H9 (cell line): ENCODE measurements at regions not wholly inside any gene's neighbourhood (a gene's known extent, or its start where the extent isn't known, plus 50 kb on each side); places are given as distances from the start of the nearest gene placed in this dataset.
"Not testable (repeated sequence)": the region's sequence is repeated elsewhere in the genome, so short reads cannot be mapped to it uniquely, and the experiment has no call there.

ENCODE experiments used
- DNase-seq: peaks from one replicate; pipeline ENCODE4 v3.0.0-alpha.2; 2017
- H2AFZ ChIP-seq: one replicate; pipeline ENCODE4 v1.6.1; 2013; ENCODE audit warnings: mild to moderate bottlenecking, low read length, control low read depth, moderate library complexity
- H2AK5ac ChIP-seq: 2 replicates; pipeline ENCODE4 v1.6.1; 2013; ENCODE audit warnings: low read length, control low read depth, mixed read lengths; ENCODE audit not compliant: insufficient read length
- H2BK120ac ChIP-seq: one replicate; pipeline ENCODE4 v1.6.1; 2013; ENCODE audit warnings: low read depth, mild to moderate bottlenecking, low read length, control low read depth, inconsistent platforms; ENCODE audit not compliant: poor library complexity, severe bottlenecking
- H2BK12ac ChIP-seq: 2 replicates; pipeline ENCODE4 v1.6.1; 2013; ENCODE audit warnings: low read length, control low read depth, mixed read lengths, low read depth; ENCODE audit not compliant: insufficient read length
- H2BK15ac ChIP-seq: 2 replicates; pipeline ENCODE4 v1.6.1; 2013; ENCODE audit warnings: low read depth, low read length, control low read depth
- H2BK20ac ChIP-seq: one replicate; pipeline ENCODE4 v1.6.1; 2013; ENCODE audit warnings: low read depth, mild to moderate bottlenecking, low read length, control low read depth, inconsistent platforms; ENCODE audit not compliant: poor library complexity, severe bottlenecking
- H2BK5ac ChIP-seq: 2 replicates; pipeline ENCODE4 v1.6.1; 2013; ENCODE audit warnings: low read length, control low read depth, mixed read lengths; ENCODE audit not compliant: insufficient read length
- H3K14ac ChIP-seq: 2 replicates; pipeline ENCODE4 v1.6.1; 2013; ENCODE audit warnings: low read length, control low read depth; ENCODE audit not compliant: insufficient read depth
- H3K18ac ChIP-seq: 2 replicates; pipeline ENCODE4 v1.6.1; 2013; ENCODE audit warnings: low read depth, mild to moderate bottlenecking, mixed read lengths, low read length, control low read depth; ENCODE audit not compliant: insufficient read length
- H3K23ac ChIP-seq: 2 replicates; pipeline ENCODE4 v1.6.1; 2013; ENCODE audit warnings: low read length, control low read depth, mixed read lengths, low read depth; ENCODE audit not compliant: insufficient read length
- H3K23me2 ChIP-seq: 2 replicates; pipeline ENCODE4 v1.6.1; 2013; ENCODE audit warnings: low read depth, mild to moderate bottlenecking, mixed read lengths, low read length, control low read depth; ENCODE audit not compliant: insufficient read length, poor library complexity, severe bottlenecking
- H3K27ac ChIP-seq: 2 replicates; pipeline ENCODE4 v1.5.1; 2013; ENCODE audit warnings: low read length, control low read depth, mixed read lengths, low read depth; ENCODE audit not compliant: insufficient read length
- H3K27me3 ChIP-seq: 2 replicates; pipeline ENCODE4 v1.6.1; 2013; ENCODE audit warnings: low read length, control low read depth, inconsistent platforms; ENCODE audit not compliant: insufficient read depth
- H3K4ac ChIP-seq: 2 replicates; pipeline ENCODE4 v1.6.1; 2013; ENCODE audit warnings: low read depth, mild to moderate bottlenecking, control low read depth, inconsistent platforms, low read length, moderate library complexity
- H3K4me1 ChIP-seq: 2 replicates; pipeline ENCODE4 v1.6.1; 2013; ENCODE audit warnings: low read length, control low read depth, inconsistent platforms; ENCODE audit not compliant: insufficient read depth
- H3K4me2 ChIP-seq: 2 replicates; pipeline ENCODE4 v1.6.1; 2013; ENCODE audit warnings: low read length, control low read depth, mixed read lengths; ENCODE audit not compliant: insufficient read length, insufficient read depth
- H3K56ac ChIP-seq: 2 replicates; pipeline ENCODE4 v1.6.1; 2013; ENCODE audit warnings: low read depth, mild to moderate bottlenecking, mixed read lengths, low read length, control low read depth; ENCODE audit not compliant: insufficient read length
- H3K79me1 ChIP-seq: 2 replicates; pipeline ENCODE4 v1.6.1; 2013; ENCODE audit warnings: low read depth, mild to moderate bottlenecking, moderate library complexity, low read length, control low read depth, inconsistent platforms; ENCODE audit not compliant: insufficient read depth, poor library complexity, severe bottlenecking
- H3K79me2 ChIP-seq: 2 replicates; pipeline ENCODE4 v1.6.1; 2013; ENCODE audit warnings: low read length, control low read depth, inconsistent platforms; ENCODE audit not compliant: insufficient read depth
- H3K9ac ChIP-seq: 2 replicates; pipeline ENCODE4 v1.6.1; 2013; ENCODE audit warnings: low read length, control low read depth, mixed read lengths; ENCODE audit not compliant: insufficient read length; ENCODE audit errors: extremely low read depth
- H3K9me3 ChIP-seq: one replicate; pipeline ENCODE4 v1.6.1; 2013; ENCODE audit warnings: low read depth, low read length, inconsistent platforms; ENCODE audit not compliant: control insufficient read depth
- H3T11ph ChIP-seq: one replicate; pipeline ENCODE4 v1.6.1; 2013; ENCODE audit warnings: mild to moderate bottlenecking, low read length, control low read depth, inconsistent platforms
- H4K20me1 ChIP-seq: one replicate; pipeline ENCODE4 v1.6.1; 2013; ENCODE audit not compliant: control insufficient read depth, insufficient read length, insufficient read depth
- H4K5ac ChIP-seq: 2 replicates; pipeline ENCODE4 v1.6.1; 2013; ENCODE audit warnings: low read depth, mild to moderate bottlenecking, mixed read lengths, low read length, control low read depth; ENCODE audit not compliant: insufficient read length
- H4K8ac ChIP-seq: replicated peaks from 2 replicates; pipeline ENCODE4 v1.6.1; 2013; ENCODE audit warnings: low read length, control low read depth, mixed read lengths, low read depth; ENCODE audit not compliant: insufficient read length
- H4K91ac ChIP-seq: 2 replicates; pipeline ENCODE4 v1.6.1; 2013; ENCODE audit warnings: low read depth, mild to moderate bottlenecking, moderate library complexity, mixed read lengths, low read length, control low read depth; ENCODE audit not compliant: insufficient read length
- H3K27ac Mint-ChIP-seq, 3 experiments: 2 replicates in 2 of 3; 3 replicates in 1 of 3; pipeline ENCODE4 v1.8.0; 2020 to 2021; ENCODE audit warnings: mixed read lengths in 3 of 3, mild to moderate bottlenecking in 1 of 3, moderate library complexity in 1 of 3
- H3K27me3 Mint-ChIP-seq: 2 replicates; pipeline ENCODE4 v1.8.0; 2021; ENCODE audit warnings: low read depth, mild to moderate bottlenecking, moderate library complexity, mixed read lengths
- H3K36me3 Mint-ChIP-seq, 3 experiments: 2 replicates in 2 of 3; 3 replicates in 1 of 3; pipeline ENCODE4 v1.8.0; 2020 to 2021; ENCODE audit warnings: low read depth in 3 of 3, mixed read lengths in 3 of 3; ENCODE audit not compliant: insufficient read depth in 1 of 3
- H3K4me1 Mint-ChIP-seq, 2 experiments: 2 replicates each; pipeline ENCODE4 v1.8.0; 2020; ENCODE audit warnings: mixed read lengths in 2 of 2
- H3K4me3 Mint-ChIP-seq, 2 experiments: 2 replicates in 1 of 2; 3 replicates in 1 of 2; pipeline ENCODE4 v1.8.0; 2020 to 2021; ENCODE audit warnings: mild to moderate bottlenecking in 2 of 2, mixed read lengths in 2 of 2, moderate library complexity in 1 of 2
- H3K9me3 Mint-ChIP-seq, 2 experiments: 2 replicates in 1 of 2; 3 replicates in 1 of 2; pipeline ENCODE4 v1.8.0; 2020; ENCODE audit warnings: mild to moderate bottlenecking in 2 of 2, mixed read lengths in 2 of 2, moderate library complexity in 1 of 2
- WGBS: extraction: QIAGEN DNeasy Blood & Tissue Kit; methylation state at CpG from one replicate; pipeline ENCODE4 v1.1.7; 2013; ENCODE audit warnings: missing lambda C conversion rate, low lambda C conversion rate, mixed read lengths; ENCODE audit not compliant: insufficient read length; ENCODE audit errors: extremely low coverage; 5-methylcytosine and 5-hydroxymethylcytosine counted together
- TF ChIP-seq, protein P1 (sequence below): fragments of 200-600 bp; sonication (generic); conservative IDR thresholded peaks from 3 replicates; pipeline ENCODE4 v1.8.0; 2021; ENCODE audit warnings: antibody characterized with exemption, mild to moderate bottlenecking

DNA sequence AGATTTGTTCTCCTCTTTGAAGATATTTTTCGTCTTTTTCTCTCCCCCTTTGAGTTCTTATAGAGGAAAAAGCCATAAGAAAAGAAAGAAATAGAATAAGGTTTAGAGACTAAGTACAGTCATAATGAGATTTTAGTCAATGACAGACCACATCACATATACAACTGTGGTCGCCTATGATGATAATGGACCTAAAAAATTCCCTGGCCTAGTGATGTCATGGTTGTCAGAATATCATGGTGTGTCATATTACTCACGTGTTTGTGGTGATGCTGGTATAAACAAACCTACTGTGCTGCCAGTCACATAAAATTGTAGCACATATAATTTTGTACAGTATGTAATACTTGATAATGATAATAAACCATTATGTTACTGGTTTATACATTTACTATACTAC, 1096.1 kb downstream of the OLFM4 start:
- Histone ChIP-seq H3K14ac (no peak overlapping the region), H3K56ac (no peak overlapping the region), H3K4me2 (peak overlapping the region; percentile 12), H2BK15ac (no peak overlapping the region), H4K5ac (no peak overlapping the region), H3K79me1 (no peaks in the 10 kb centered on the region), H4K8ac (no peak overlapping the region), H2BK5ac (no peak overlapping the region), H2BK20ac (no peak overlapping the region), H2BK120ac (no peak overlapping the region), H2AK5ac (no peak overlapping the region), H4K20me1 (no peaks in the 10 kb centered on the region), H4K91ac (no peak overlapping the region), H3K4ac (no peak overlapping the region), H3K4me1 (no peaks in the 10 kb centered on the region), H3T11ph (no peak overlapping the region), H3K9ac (no peak overlapping the region), H3K27me3 (no peaks in the 10 kb centered on the region), H3K9me3 (no peaks in the 10 kb centered on the region), H3K23ac (no peak overlapping the region), H2AFZ (no peak overlapping the region), H3K79me2 (no peaks in the 10 kb centered on the region), H3K27ac (no peak overlapping the region), H3K18ac (no peak overlapping the region), H2BK12ac (no peak overlapping the region), H3K23me2 (no peaks in the 10 kb centered on the region)
- H3K27me3 Mint-ChIP-seq, result no peaks in the 10 kb centered on the region
- WGBS, result no CpG with 5 or more reads among the region's 3 CpGs
- H3K4me3 Mint-ChIP-seq, result no peak overlapping the region
- H3K9me3 Mint-ChIP-seq, result no peaks in the 10 kb centered on the region
- H3K27ac Mint-ChIP-seq, result no peak overlapping the region
- no peak for DNase-seq
- peaks cover 0 to 53% (median 4%) of the 10 kb centered on the region in 3 experiments; a peak in 4 of 7 replicates for H3K36me3 Mint-ChIP-seq
- H3K4me1 Mint-ChIP-seq, result peaks cover 7 to 30% of the 10 kb centered on the region in 2 experiments
- TF ChIP-seq, protein P1, sequence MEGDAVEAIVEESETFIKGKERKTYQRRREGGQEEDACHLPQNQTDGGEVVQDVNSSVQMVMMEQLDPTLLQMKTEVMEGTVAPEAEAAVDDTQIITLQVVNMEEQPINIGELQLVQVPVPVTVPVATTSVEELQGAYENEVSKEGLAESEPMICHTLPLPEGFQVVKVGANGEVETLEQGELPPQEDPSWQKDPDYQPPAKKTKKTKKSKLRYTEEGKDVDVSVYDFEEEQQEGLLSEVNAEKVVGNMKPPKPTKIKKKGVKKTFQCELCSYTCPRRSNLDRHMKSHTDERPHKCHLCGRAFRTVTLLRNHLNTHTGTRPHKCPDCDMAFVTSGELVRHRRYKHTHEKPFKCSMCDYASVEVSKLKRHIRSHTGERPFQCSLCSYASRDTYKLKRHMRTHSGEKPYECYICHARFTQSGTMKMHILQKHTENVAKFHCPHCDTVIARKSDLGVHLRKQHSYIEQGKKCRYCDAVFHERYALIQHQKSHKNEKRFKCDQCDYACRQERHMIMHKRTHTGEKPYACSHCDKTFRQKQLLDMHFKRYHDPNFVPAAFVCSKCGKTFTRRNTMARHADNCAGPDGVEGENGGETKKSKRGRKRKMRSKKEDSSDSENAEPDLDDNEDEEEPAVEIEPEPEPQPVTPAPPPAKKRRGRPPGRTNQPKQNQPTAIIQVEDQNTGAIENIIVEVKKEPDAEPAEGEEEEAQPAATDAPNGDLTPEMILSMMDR, result no peak

DNA sequence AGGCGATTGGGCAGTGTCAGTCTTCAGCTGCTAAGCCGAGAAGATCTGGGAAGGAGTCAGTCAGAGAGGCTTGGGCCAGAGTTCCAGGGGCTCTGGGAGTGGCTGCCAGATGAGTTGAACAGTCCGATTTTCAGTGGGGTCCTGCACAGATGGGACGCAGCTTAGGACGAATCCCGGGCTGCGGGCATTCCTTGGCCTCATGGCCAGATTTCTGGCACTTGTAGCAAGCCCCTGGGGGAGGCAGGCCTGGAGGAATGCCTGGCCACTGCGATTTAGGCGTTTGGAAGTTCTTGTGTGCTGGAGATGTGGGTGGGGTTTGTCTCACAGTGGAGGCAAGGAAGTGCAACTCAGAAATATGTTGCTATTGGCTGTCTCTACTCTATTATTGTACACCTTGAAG, 1102.3 kb downstream of the OLFM4 start:
- not testable (repeated sequence) for H4K5ac ChIP-seq, H3K9ac ChIP-seq, H3K4me1 ChIP-seq, H4K91ac ChIP-seq, H2BK5ac ChIP-seq, H2BK120ac ChIP-seq, H4K20me1 ChIP-seq, H3K14ac ChIP-seq, H3K23me2 ChIP-seq, H3T11ph ChIP-seq, H2BK15ac ChIP-seq, H3K9me3 ChIP-seq, H4K8ac ChIP-seq, H2AFZ ChIP-seq, H3K27me3 Mint-ChIP-seq, H2BK20ac ChIP-seq, H3K79me1 ChIP-seq, H3K27me3 ChIP-seq, H3K4ac ChIP-seq, DNase-seq, H3K23ac ChIP-seq, H2BK12ac ChIP-seq, H3K27ac ChIP-seq, H3K18ac ChIP-seq, H3K56ac ChIP-seq, H2AK5ac ChIP-seq, H3K79me2 ChIP-seq
- Mint-ChIP-seq H3K36me3 (peaks cover 22 to 32% (median 23%) of the 10 kb centered on the region in 3 experiments), H3K4me1 (peaks cover 36 to 73% of the 10 kb centered on the region in 2 experiments), H3K27ac (peak overlapping the region in 1 of 3 experiments; percentile 66; a peak in 2 of 7 replicates), H3K4me3 (peak overlapping the region; percentile 33 to 73; a peak in 4 of 5 replicates), H3K9me3 (peaks cover 11 to 14% of the 10 kb centered on the region in 2 experiments; a peak in 4 of 5 replicates)
- WGBS, result no CpG with 5 or more reads among the region's 9 CpGs
- H3K4me2 ChIP-seq, result peak overlapping the region; percentile 73
